ENCODE measurements at regions not wholly inside any gene's neighbourhood (a gene's known extent, or its start where the extent isn't known, plus 50 kb on each side); places are given as distances from the start of the nearest gene placed in this dataset.

DNA sequence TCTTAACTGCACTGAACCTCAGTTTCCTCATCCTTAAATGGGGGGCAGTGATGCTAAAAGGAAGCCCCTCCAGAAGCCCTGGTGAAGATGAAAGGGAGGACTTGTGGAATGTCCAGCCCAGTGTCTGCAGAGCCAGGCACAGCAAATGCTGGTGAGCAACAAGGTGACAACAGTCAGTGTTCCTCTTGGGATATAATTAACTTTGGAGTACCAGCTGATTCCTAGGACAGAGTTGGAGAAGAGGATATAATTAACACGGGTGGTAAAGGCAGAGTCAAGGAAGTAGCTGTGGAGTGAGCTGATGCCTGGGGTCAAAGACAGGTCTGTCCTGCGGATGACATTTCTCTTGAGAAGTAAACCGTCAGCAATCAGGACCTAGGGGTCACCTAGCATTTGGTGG lies 60.7 kb upstream of the MRPS6 start:
- H3K36me3 ChIP-seq (ENCODE audit: insufficient read depth): no peaks in the 10 kb centered on the region
- H3K9ac ChIP-seq: no peak overlapping the region
- TF ChIP-seq, protein P1, sequence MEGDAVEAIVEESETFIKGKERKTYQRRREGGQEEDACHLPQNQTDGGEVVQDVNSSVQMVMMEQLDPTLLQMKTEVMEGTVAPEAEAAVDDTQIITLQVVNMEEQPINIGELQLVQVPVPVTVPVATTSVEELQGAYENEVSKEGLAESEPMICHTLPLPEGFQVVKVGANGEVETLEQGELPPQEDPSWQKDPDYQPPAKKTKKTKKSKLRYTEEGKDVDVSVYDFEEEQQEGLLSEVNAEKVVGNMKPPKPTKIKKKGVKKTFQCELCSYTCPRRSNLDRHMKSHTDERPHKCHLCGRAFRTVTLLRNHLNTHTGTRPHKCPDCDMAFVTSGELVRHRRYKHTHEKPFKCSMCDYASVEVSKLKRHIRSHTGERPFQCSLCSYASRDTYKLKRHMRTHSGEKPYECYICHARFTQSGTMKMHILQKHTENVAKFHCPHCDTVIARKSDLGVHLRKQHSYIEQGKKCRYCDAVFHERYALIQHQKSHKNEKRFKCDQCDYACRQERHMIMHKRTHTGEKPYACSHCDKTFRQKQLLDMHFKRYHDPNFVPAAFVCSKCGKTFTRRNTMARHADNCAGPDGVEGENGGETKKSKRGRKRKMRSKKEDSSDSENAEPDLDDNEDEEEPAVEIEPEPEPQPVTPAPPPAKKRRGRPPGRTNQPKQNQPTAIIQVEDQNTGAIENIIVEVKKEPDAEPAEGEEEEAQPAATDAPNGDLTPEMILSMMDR (conservative IDR thresholded peaks at IDR 0.05; ENCODE audit: low read depth, low read length): no peak
- H3K79me2 ChIP-seq (ENCODE audit: insufficient read depth, low read depth): no peaks in the 10 kb centered on the region
- H3K4me1 ChIP-seq (ENCODE audit: low read depth, poor library complexity, severe bottlenecking): no peaks in the 10 kb centered on the region
- no peak overlapping the region for H2AFZ ChIP-seq (ENCODE audit: low read depth)
- no peak overlapping the region for H3K4me3 ChIP-seq (IDR thresholded peaks at IDR 0.05; ENCODE audit: insufficient read depth, low read depth, low read length)
- no peaks in the 10 kb centered on the region for H4K20me1 ChIP-seq (ENCODE audit: insufficient read depth)
- no peaks in the 10 kb centered on the region for H3K27me3 ChIP-seq (ENCODE audit: insufficient read depth, low read depth)
- no peak overlapping the region for H3K4me2 ChIP-seq
- H3K27ac ChIP-seq: no peak overlapping the region

DNA sequence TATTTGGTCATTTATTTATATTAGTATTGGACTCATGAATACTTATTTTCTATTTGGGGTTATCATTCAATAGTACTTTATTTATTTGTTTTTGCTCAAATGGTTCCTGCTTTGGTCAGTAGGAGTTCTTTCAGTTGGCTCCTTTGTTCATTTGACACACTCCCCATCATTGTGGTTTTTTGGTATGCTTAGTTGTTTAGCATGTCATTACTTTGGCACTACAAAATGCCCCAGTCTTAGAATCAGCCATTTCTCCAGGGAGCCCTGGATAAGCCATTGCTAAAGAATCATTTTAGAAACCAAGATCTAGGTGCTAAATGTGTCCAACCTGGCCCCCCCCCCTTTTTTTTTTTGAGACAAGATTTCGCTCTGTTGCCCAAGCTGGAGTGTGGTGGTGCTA lies 61.7 kb upstream of the MRPS6 start:
- TF ChIP-seq, protein P1 (conservative IDR thresholded peaks at IDR 0.05; ENCODE audit: low read depth, low read length): no peak
- H3K4me1 ChIP-seq (ENCODE audit: low read depth, poor library complexity, severe bottlenecking): no peaks in the 10 kb centered on the region
- H4K20me1 ChIP-seq (ENCODE audit: insufficient read depth): no peaks in the 10 kb centered on the region
- no peak overlapping the region for H3K4me2 ChIP-seq
- H3K79me2 ChIP-seq (ENCODE audit: insufficient read depth, low read depth): no peaks in the 10 kb centered on the region
- no peak overlapping the region for H3K27ac ChIP-seq
- no peak overlapping the region for H3K9ac ChIP-seq
- H3K36me3 ChIP-seq (ENCODE audit: insufficient read depth): no peaks in the 10 kb centered on the region
- H3K4me3 ChIP-seq (IDR thresholded peaks at IDR 0.05; ENCODE audit: insufficient read depth, low read depth, low read length): no peak overlapping the region
- H3K27me3 ChIP-seq (ENCODE audit: insufficient read depth, low read depth): no peaks in the 10 kb centered on the region
- H2AFZ ChIP-seq (ENCODE audit: low read depth): no peak overlapping the region

DNA sequence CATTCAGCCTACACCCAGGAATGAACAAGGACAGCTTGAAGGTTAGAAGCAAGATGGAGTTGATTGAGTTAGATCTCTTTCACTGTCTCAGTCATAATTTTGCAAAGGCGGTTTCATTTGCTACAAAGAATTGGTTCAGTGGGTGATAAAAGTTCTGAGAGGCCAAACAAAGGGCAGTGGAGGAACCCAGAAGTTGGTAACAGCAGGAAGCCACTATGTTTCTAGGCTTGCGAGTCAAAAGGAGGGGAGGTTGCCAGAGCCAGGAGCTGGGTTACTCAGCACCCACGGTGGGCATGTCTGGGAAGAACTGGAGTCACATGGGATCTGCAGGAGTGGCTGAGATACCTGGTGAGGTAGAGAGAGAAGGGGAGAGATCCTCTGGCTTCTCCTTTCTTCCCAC lies 64.2 kb upstream of the MRPS6 start:
- no peaks in the 10 kb centered on the region for H3K27me3 ChIP-seq (ENCODE audit: insufficient read depth, low read depth)
- H3K4me1 ChIP-seq (ENCODE audit: low read depth, poor library complexity, severe bottlenecking): no peaks in the 10 kb centered on the region
- H3K9ac ChIP-seq: no peak overlapping the region
- no peak overlapping the region for H3K4me3 ChIP-seq (IDR thresholded peaks at IDR 0.05; ENCODE audit: insufficient read depth, low read depth, low read length)
- H3K4me2 ChIP-seq: no peak overlapping the region
- TF ChIP-seq, protein P1 (conservative IDR thresholded peaks at IDR 0.05; ENCODE audit: low read depth, low read length): no peak
- H4K20me1 ChIP-seq (ENCODE audit: insufficient read depth): no peaks in the 10 kb centered on the region
- no peak overlapping the region for H3K27ac ChIP-seq
- no peaks in the 10 kb centered on the region for H3K79me2 ChIP-seq (ENCODE audit: insufficient read depth, low read depth)
- H3K36me3 ChIP-seq (ENCODE audit: insufficient read depth): no peaks in the 10 kb centered on the region
- no peak overlapping the region for H2AFZ ChIP-seq (ENCODE audit: low read depth)

DNA sequence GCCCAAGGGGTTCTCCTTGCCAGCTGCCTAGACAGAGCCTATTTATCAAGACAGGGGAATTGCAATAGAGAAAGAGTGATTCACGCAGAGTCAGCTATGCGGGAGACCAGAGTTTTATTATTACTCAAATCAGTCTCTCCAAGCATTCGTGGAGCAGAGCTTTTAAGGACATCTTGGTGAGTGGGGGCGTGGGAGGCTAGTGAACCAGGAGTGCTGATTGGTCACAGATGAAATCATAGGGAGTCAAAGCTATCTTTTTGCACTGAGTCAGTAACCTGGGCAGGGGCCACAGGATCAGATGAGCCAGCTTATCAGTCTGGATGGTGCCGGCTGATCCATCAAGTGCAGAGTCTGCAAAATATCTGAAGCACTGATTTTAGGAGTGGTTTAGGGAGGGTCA lies 64.8 kb upstream of the MRPS6 start:
- no peak overlapping the region for H2AFZ ChIP-seq (ENCODE audit: low read depth)
- no peaks in the 10 kb centered on the region for H3K36me3 ChIP-seq (ENCODE audit: insufficient read depth)
- no peak overlapping the region for H3K9ac ChIP-seq
- H4K20me1 ChIP-seq (ENCODE audit: insufficient read depth): no peaks in the 10 kb centered on the region
- TF ChIP-seq, protein P1 (conservative IDR thresholded peaks at IDR 0.05; ENCODE audit: low read depth, low read length): no peak
- H3K4me2 ChIP-seq: no peak overlapping the region
- no peaks in the 10 kb centered on the region for H3K4me1 ChIP-seq (ENCODE audit: low read depth, poor library complexity, severe bottlenecking)
- H3K4me3 ChIP-seq (IDR thresholded peaks at IDR 0.05; ENCODE audit: insufficient read depth, low read depth, low read length): no peak overlapping the region
- H3K79me2 ChIP-seq (ENCODE audit: insufficient read depth, low read depth): no peaks in the 10 kb centered on the region
- no peaks in the 10 kb centered on the region for H3K27me3 ChIP-seq (ENCODE audit: insufficient read depth, low read depth)
- no peak overlapping the region for H3K27ac ChIP-seq

Data from KMS-11 (cell line).